ENCODE measurements at regions not wholly inside any gene's neighbourhood (a gene's known extent, or its start where the extent isn't known, plus 50 kb on each side); places are given as distances from the start of the nearest gene placed in this dataset.

- no peak for TF ChIP-seq CTBP2 (IDR thresholded peaks at IDR 0.05; ENCODE audit: borderline replicate concordance, insufficient read depth, insufficient read length, low read length)
- no peak for TF ChIP-seq GTF2F1 (IDR thresholded peaks at IDR 0.05; ENCODE audit: borderline replicate concordance, low read depth, low read length)
- TF ChIP-seq NRF1 (IDR thresholded peaks at IDR 0.05; ENCODE audit: low read depth, low read length) = no peak
- TF ChIP-seq ATF3 (IDR thresholded peaks at IDR 0.05; ENCODE audit: insufficient read depth, low read depth, low read length) = no peak
- no peak for TF ChIP-seq CHD7 (IDR thresholded peaks at IDR 0.05; ENCODE audit: insufficient replicate concordance, low read length)
- no peak for TF ChIP-seq NANOG (IDR thresholded peaks at IDR 0.05; ENCODE audit: insufficient read depth, low read depth, low read length, poor library complexity, severe bottlenecking)
- TF ChIP-seq ZNF274 (IDR thresholded peaks at IDR 0.05; ENCODE audit: borderline replicate concordance, extremely low read depth, low read length) = no peak
- TF ChIP-seq RXRA (IDR thresholded peaks at IDR 0.05; ENCODE audit: insufficient read depth, low read depth, low read length) = no peak
Observed at GRCh38 chr1:201741763-201742342, 87.1 kb upstream of the IPO9 start (continued).

All from H1 (cell line).